HG02981 (cell line): ENCODE measurements at regions not wholly inside any gene's neighbourhood (a gene's known extent, or its start where the extent isn't known, plus 50 kb on each side); places are given as distances from the start of the nearest gene placed in this dataset.

Experiments
- ATAC-seq: cut with Tn5 transposase; IDR thresholded peaks from one replicate; pipeline ENCODE4 v1.9.1; 2021; ENCODE audit warnings: mild to moderate bottlenecking, moderate library complexity; ENCODE audit not compliant: unreplicated experiment

- no peak for ATAC-seq
Observed at GRCh38 chr13:48842316-48842715, 133.4 kb upstream of the FNDC3A start.

DNA sequence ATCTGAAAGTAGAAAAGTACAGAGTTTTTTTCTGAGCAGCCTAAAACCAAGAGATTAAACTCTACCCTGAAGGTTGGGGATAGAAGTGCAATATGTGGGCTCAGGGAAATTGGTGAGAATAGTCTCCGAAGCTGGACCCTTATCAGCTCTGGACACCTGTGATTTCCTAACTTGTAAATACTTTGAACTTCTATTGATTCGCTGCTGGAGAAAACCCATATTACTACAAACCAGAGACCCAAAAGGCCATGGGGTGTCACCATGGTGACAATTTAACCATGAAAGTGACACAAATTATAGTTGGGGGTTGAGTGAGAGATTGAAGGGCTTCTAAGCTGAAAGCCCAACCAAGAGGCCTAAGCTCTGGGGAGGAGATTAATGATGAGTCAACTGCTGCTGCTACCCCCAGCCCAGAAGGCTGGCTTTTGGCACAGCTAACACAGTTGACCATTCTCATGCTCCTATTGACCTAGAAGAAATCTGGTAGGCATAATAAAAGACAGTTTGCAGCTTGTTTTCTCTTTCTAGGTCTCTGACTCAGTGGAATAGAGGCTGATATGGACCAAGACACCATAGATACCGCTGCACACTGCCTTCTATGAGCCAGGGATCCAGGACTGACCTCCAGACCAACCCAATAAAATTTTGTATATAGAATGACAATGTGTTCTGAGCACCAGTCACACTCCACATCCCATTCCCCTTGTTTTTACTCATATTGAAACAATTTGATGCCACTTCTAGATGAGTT lies 131.9 kb upstream of the FNDC3A start:
- no peak for ATAC-seq

DNA sequence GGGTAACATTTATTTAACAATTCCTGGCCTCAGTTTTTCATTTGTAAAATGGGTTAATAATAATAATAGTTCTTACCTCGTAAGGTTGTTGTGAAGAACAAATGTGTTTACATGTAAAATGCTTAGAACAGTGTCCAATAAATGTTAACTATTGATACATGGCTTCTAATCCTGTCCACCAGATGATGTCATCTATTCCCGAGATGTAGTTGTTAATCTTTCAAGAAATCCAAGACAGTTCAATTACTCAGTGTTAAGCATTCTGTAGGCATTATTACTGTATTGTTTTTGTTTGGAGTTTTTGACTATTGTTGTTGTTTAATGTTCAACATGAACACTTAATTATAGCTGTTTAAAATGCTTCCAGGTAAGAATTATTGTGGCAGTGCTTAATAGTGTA lies 131.0 kb upstream of the FNDC3A start:
- no peak for ATAC-seq

DNA sequence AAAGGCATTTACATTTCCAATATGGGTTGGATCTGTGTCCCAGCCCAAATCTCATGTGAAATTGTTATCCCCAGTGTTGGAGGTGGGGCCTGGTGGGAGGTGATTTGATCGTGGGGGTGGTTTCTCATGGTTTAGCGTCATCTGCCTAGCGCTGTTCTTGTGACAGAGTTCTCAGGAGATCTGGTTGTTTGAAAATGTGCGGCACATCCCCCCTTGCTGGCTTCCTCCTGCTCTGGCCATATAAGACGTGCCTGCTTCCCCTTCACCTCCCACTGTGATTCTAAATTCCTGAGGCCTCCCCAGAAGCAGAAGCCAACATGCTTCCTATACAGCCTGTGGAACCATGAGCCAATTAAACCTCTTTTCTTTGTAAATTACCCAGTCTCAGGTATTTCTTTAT lies 126.2 kb upstream of the FNDC3A start:
- no peak for ATAC-seq

DNA sequence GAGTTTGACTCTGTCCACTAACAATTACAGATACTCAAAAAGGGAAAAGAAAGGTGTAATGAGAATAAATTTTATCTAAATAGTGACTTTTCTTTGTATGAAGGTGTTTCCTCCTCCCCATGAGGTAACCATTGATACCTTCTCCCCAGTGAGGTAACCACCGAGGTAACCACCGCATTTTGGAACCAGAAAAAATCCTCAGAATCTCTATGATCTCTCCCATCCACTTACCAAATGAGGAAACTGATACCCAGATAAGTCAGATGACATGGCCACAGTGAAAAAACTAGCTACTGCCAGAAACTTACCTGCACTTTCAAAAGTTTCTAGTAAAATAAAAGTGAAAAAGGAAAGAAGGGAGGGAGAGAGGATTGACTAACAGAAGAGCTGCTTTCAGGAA lies 124.0 kb upstream of the FNDC3A start:
- ATAC-seq: no peak

GRCh38 chr13:48852911-48853727 lies 122.6 kb upstream of the FNDC3A start:
- ATAC-seq: no peak

GRCh38 chr13:48853728-48854102 lies 122.0 kb upstream of the FNDC3A start:
- no peak for ATAC-seq

DNA sequence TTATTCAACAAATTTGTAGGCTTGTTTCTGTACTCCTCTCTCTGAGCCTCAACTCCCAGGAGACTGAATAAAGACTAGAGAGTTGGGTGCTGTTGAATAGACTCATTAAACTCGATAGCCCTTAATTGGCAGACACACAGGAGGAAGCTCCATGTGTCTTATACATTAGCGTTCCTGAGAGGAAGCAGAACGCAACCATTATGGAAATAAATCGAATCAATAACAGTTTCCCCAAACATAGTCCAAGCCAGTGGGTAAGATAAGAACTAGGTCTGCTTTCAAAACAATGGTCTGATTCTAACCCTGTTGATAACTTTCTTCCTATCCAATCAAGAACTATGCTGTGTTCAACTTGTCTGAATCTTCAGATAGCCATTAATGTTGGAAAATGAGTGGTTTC lies 118.1 kb upstream of the FNDC3A start:
- ATAC-seq: no peak

GRCh38 chr13:48858122-48858902 lies 117.4 kb upstream of the FNDC3A start:
- no peak for ATAC-seq

DNA sequence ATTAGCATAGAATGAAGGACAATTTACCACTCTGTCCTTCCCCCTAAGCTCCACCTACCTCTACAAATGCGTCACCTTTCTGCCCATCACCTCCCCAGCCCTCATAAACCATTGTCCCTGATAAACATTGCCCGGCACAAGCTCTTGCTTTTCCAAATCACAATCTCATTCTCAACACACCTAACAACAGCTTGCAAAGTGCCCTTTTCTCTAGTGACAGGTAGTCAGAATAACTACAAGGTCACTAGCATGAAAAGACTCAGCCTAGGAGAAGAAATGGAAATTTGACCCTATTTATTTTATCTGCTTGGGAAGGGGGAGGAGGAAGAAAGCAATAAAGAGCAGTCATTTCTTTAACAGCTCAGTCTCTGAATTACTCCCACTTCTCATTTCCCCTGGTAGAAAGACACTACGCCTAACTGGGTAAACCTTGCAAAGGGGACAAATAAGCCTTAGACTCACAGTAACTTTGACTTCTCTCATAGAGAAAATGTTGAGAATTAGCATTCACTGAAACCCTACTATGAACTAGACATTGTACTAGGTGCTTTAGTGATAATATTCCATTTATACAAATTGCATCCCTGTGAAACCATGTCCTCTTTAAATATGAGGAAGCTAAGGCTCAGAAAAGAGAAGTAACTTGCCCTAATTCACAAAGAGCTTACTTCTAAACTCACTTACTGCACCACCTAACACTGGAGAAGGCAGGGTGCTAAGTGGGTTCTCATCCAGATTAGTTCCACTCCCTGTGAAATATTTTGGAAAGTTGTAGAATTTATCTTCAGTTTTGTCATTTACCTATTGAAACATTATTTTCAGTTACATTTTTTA lies 116.2 kb upstream of the FNDC3A start:
- no peak for ATAC-seq

- ATAC-seq: no peak
Observed at GRCh38 chr13:48860364-48860763, 115.3 kb upstream of the FNDC3A start.

GRCh38 chr13:48862572-48862971 lies 113.1 kb upstream of the FNDC3A start:
- no peak for ATAC-seq

- no peak for ATAC-seq
Observed at GRCh38 chr13:48864100-48864499, 111.6 kb upstream of the FNDC3A start.

DNA sequence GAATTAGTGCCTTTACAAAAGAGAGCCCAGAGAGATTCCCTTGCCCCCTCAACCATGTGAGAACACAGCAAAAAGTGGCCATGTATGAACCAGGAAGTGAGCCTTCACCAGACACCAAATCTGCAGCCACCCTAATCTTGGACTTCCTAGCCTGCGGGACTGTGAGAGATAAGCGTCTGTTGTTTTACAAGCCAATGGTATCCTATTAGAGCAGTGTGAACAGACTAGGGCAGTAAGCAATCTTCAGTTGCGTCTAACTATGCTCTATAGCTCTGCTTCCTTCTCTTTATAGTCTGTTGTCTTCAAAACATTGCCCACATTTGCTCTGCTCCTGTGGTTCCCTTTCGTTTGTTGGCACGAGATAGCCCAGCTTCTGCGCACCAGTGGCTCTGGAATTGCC lies 109.5 kb upstream of the FNDC3A start:
- ATAC-seq: no peak

DNA sequence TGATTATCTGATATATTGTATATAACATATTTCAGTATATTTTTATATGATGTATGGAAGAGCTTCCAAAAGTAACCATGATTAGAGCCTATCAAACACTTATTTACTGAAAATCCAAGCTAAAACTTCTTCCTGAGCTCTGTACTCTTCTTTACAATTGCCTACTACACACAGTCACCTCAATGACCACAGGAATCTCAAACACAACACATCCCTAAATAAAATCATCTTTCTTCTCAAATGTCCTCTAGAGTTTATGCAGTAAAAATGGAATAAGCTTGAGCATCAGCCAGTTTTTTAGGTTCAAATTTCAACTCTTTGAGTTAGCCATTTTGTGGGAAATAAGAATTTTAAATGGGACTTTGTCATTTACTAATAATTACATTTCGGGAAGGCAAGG lies 102.6 kb upstream of the FNDC3A start:
- no peak for ATAC-seq

DNA sequence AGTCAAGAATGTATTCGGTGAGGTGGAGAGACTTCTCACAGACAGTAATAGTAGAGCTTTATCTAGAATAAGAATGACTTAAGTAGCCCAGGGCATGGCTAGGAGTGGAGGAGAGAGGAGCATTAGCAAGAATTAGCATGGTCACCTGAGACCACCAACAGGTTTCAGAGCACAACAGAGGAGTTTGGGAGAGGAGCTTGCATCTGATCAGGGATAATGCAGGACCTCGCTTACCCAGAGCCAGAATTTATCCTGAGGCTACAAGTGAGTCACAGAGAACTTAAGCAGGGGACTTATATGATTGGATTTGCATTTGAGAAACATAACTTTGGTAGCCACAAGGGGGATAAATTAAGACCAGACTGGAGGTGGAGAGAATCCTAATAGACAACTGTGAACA lies 102.1 kb upstream of the FNDC3A start:
- no peak for ATAC-seq

- no peak for ATAC-seq
Observed at GRCh38 chr13:48874165-48874564, 101.5 kb upstream of the FNDC3A start.

DNA sequence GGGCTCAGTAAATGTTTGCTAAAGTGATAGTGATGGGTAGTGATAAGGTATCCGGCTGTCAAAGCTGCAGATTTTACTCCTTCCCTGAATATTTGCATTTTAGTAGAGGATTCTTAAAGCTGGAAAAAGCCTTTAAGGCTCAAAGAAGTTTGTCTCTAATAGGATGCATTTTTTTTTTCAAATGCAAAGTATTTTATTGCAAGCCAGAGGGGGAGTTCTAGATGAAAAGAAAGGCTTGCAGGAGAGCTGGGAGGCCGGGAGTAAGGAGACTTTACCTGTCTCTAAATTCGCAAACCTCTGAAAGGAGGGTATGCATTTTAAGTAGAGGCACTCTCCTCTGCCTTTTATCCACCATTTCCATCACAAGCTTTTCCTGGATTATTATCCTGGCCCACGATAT lies 100.7 kb upstream of the FNDC3A start:
- no peak for ATAC-seq

GRCh38 chr13:48876289-48876688 lies 99.4 kb upstream of the FNDC3A start:
- ATAC-seq: no peak

- ATAC-seq: no peak
Observed at GRCh38 chr13:48879432-48879831, 96.3 kb upstream of the FNDC3A start.

DNA sequence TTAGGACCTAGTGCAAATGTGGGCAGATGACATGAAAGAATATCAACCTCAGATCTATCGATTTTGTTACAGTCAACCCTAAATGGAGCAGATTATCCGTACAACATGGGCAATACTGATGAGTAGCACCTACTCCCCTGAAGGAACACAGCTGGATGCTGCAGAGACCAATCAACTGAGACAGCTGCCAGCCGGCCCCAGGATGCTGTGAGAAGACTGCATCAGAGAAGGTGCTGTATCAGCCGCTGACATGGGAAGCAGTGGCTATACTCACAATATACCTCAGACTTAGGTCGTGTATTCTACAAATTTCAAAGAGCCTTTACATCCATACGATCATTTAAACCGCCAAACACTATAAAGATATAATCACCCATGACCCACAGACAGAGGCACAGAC lies 95.9 kb upstream of the FNDC3A start:
- ATAC-seq: no peak
